PC-9 (cell line): ENCODE measurements at regions not wholly inside any gene's neighbourhood (a gene's known extent, or its start where the extent isn't known, plus 50 kb on each side); places are given as distances from the start of the nearest gene placed in this dataset.

Experiments
- BruUV-seq: library from RNA; stranded (reverse); fragments of 400-500 nt; replicated peaks from 2 replicates; lab custom pipeline; 2021; lab: Mats Ljungman, UMichigan
- CTCF ChIA-PET: fragments of 300-600 bp; sonication (Branson Sonifier 250); formaldehyde crosslinking; loops from one replicate; lab custom pipeline; 2022; ENCODE audit warnings: antibody characterized with exemption; lab: Charles Lee
- POLR2A ChIA-PET: fragments of 300-600 bp; sonication (Branson Sonifier 250); formaldehyde crosslinking; loops from one replicate; lab custom pipeline; 2022; ENCODE audit warnings: antibody characterized with exemption; ENCODE audit not compliant: unreplicated experiment; lab: Charles Lee
- DNase-seq, 2 experiments: peaks; one replicate each; pipeline versions ENCODE4 v3.0.0 to v3.0.0-alpha.2; 2015 to 2022; ENCODE audit warnings: mixed read lengths in 1 of 2
- H2AFZ ChIP-seq: fragments of 200-600 bp; sonication (generic); 2 replicates; pipeline ENCODE4 v1.8.1; 2017; ENCODE audit warnings: antibody characterized with exemption
- H3F3A ChIP-seq: fragments of 200-600 bp; sonication (generic); 2 replicates; pipeline ENCODE4 v1.8.1; 2017; ENCODE audit warnings: antibody characterized with exemption, mild to moderate bottlenecking, low read depth; ENCODE audit not compliant: insufficient read depth
- H3K27ac ChIP-seq: fragments of 200-600 bp; sonication (generic); 2 replicates; pipeline ENCODE4 v1.6.1; 2016; ENCODE audit warnings: mixed run types
- H3K27me3 ChIP-seq: fragments of 200-600 bp; sonication (generic); 2 replicates; pipeline ENCODE4 v1.6.1; 2016; ENCODE audit warnings: low read depth, mixed run types; ENCODE audit not compliant: insufficient read depth
- H3K36me3 ChIP-seq: fragments of 200-600 bp; sonication (generic); 2 replicates; pipeline ENCODE4 v1.6.1; 2016; ENCODE audit warnings: low read depth, mixed run types
- H3K4me1 ChIP-seq: fragments of 200-600 bp; sonication (generic); replicated peaks from 2 replicates; pipeline ENCODE4 v1.6.1; 2016; ENCODE audit warnings: mixed run types; ENCODE audit not compliant: insufficient read depth
- H3K4me2 ChIP-seq: fragments of 200-600 bp; sonication (generic); 2 replicates; pipeline ENCODE4 v1.6.1; 2017; ENCODE audit warnings: mixed run types
- H3K4me3 ChIP-seq: fragments of 200-600 bp; sonication (generic); 2 replicates; pipeline ENCODE4 v1.6.1; 2016; ENCODE audit warnings: mixed run types
- H3K79me2 ChIP-seq: fragments of 200-600 bp; sonication (generic); 2 replicates; pipeline ENCODE4 v1.6.1; 2017; ENCODE audit warnings: low read depth, mixed run types
- H3K9me2 ChIP-seq: fragments of 200-600 bp; sonication (generic); 2 replicates; pipeline ENCODE4 v1.8.1; 2017; ENCODE audit warnings: mild to moderate bottlenecking; ENCODE audit not compliant: insufficient read depth
- H3K9me3 ChIP-seq: fragments of 200-600 bp; sonication (generic); 2 replicates; pipeline ENCODE4 v1.8.1; 2016; ENCODE audit warnings: low read depth; ENCODE audit not compliant: insufficient read depth
- H4K20me1 ChIP-seq: fragments of 200-600 bp; sonication (generic); 2 replicates; pipeline ENCODE4 v1.8.1; 2017; ENCODE audit not compliant: insufficient read depth
- CTCF ChIP-seq: fragments of 200-600 bp; sonication (generic); conservative IDR thresholded peaks from 2 replicates; pipeline ENCODE4 v1.6.1; 2017; ENCODE audit warnings: mixed run types, antibody characterized with exemption, mild to moderate bottlenecking, moderate library complexity
- EZH2 ChIP-seq: fragments of 200-600 bp; sonication (generic); IDR thresholded peaks from 2 replicates; pipeline ENCODE4 v1.8.0; 2017; ENCODE audit warnings: antibody characterized with exemption, low read depth
- intact Hi-C: fragments of 100-400 bp; cut with micrococcal nuclease; formaldehyde crosslinking; loops from one replicate; pipeline ENCODE4 v1.10.0; 2022; ENCODE audit not compliant: unreplicated experiment

DNA sequence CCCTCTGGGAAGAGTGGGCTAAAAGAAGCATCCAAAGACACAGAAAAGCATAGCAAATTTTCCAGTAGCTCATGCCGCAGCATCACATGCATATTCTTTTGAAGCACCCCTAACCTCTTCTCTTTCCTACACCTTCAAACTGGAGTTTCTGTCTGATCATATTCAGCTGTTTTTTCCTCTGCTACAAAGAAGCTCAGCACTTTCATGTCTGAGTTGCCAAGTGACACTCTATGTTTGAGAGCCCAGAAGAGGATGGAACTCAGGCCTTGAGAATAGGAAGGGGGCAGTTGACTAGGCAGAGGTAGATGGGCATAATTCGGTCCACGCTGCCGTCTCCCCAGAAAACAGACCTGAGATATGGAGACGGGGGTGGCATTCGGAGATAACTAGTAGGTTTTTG, 489.6 kb upstream of the NR2F2 start:
- H3K27ac ChIP-seq = no peak overlapping the region
- no peaks in the 10 kb centered on the region for H3K4me1 ChIP-seq
- BruUV-seq = no TSS peak
- H3K79me2 ChIP-seq = no peaks in the 10 kb centered on the region
- H3K4me2 ChIP-seq = no peak overlapping the region
- no peak for DNase-seq
- CTCF ChIA-PET = no interaction called here
- POLR2A ChIA-PET = no interaction called here
- no peaks in the 10 kb centered on the region for H3K9me2 ChIP-seq
- H3F3A ChIP-seq = no peaks in the 10 kb centered on the region
- H3K9me3 ChIP-seq = no peaks in the 10 kb centered on the region
- TF ChIP-seq EZH2 (no peak), CTCF (no peak)
- no peaks in the 10 kb centered on the region for H4K20me1 ChIP-seq
- no peak overlapping the region for H2AFZ ChIP-seq
- intact Hi-C loops = no loop called here
- H3K36me3 ChIP-seq = no peaks in the 10 kb centered on the region
- no peak overlapping the region for H3K4me3 ChIP-seq
- no peaks in the 10 kb centered on the region for H3K27me3 ChIP-seq

- H3K36me3 ChIP-seq = no peaks in the 10 kb centered on the region
- no peaks in the 10 kb centered on the region for H3F3A ChIP-seq
- no peaks in the 10 kb centered on the region for H3K4me1 ChIP-seq
- no peak overlapping the region for H3K4me3 ChIP-seq
- no peak for DNase-seq
- CTCF ChIA-PET = no interaction called here
- no peak overlapping the region for H3K27ac ChIP-seq
- no peaks in the 10 kb centered on the region for H3K27me3 ChIP-seq
- no peaks in the 10 kb centered on the region for H3K79me2 ChIP-seq
- H3K9me2 ChIP-seq = 0 out of 2 replicates have a peak, but pooled peaks cover 4% of the 10 kb centered on the region
- no peaks in the 10 kb centered on the region for H3K9me3 ChIP-seq
- POLR2A ChIA-PET = no interaction called here
- no peaks in the 10 kb centered on the region for H4K20me1 ChIP-seq
- no peak overlapping the region for H2AFZ ChIP-seq
- intact Hi-C loops = no loop called here
- no TSS peak for BruUV-seq
- TF ChIP-seq CTCF (no peak), EZH2 (no peak)
- no peak overlapping the region for H3K4me2 ChIP-seq
Observed at GRCh38 chr15:95842576-95842975, 487.9 kb upstream of the NR2F2 start.

DNA sequence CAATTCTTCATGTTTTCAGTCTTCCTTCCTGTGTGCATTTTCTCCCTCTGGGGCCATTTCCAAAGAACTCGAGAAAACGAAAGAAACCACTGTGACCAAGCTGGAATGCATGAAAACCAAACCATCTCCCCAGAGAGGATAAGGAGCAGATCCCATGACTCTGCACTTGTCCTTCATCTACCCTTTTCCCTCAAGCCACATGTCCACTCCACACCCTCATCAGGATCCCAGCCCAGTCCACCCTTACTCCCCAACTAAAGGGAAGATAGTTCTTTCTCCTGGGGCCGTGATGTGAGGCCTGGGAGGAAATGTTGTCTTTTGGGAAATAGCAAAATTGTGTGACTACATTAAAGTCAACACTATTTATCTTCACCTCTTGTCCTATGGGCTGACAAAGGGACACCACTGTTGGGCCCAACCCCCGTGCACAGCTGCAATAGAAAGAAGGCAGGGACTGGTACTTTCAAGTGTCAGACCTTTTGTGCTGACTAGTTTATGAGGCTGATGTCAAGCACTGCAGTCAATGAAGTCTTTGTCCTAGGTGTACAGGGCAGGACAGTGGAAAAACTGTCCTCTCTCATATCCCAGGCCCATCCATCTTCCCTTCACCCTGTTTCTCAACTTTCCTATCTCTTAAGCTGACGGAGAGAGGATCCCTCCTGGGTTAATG, 487.1 kb upstream of the NR2F2 start:
- H3K79me2 ChIP-seq = no peaks in the 10 kb centered on the region
- no peaks in the 10 kb centered on the region for H3K4me1 ChIP-seq
- TF ChIP-seq CTCF = no peak
- TF ChIP-seq EZH2 = no peak
- H3K9me2 ChIP-seq = 0 out of 2 replicates have a peak, but pooled peaks cover 4% of the 10 kb centered on the region
- H3K27me3 ChIP-seq = no peaks in the 10 kb centered on the region
- H3F3A ChIP-seq = no peaks in the 10 kb centered on the region
- no peak for DNase-seq
- no peaks in the 10 kb centered on the region for H4K20me1 ChIP-seq
- POLR2A ChIA-PET = no interaction called here
- no peak overlapping the region for H3K4me3 ChIP-seq
- CTCF ChIA-PET = no interaction called here
- H3K27ac ChIP-seq = no peak overlapping the region
- H2AFZ ChIP-seq = no peak overlapping the region
- intact Hi-C loops = no loop called here
- no peak overlapping the region for H3K4me2 ChIP-seq
- no TSS peak for BruUV-seq
- no peaks in the 10 kb centered on the region for H3K36me3 ChIP-seq
- no peaks in the 10 kb centered on the region for H3K9me3 ChIP-seq
